OCI-LY7 (cell line): ENCODE measurements at regions not wholly inside any gene's neighbourhood (a gene's known extent, or its start where the extent isn't known, plus 50 kb on each side); places are given as distances from the start of the nearest gene placed in this dataset.

Source experiments
- BruUV-seq: library from RNA; stranded (reverse); fragments of 400-500 nt; replicated peaks from 2 replicates; lab custom pipeline; 2021; lab: Mats Ljungman, UMichigan
- CTCF ChIA-PET: fragments of 300-600 bp; sonication (Branson Sonifier 250); formaldehyde crosslinking; loops from one replicate; lab custom pipeline; 2022; ENCODE audit warnings: antibody characterized with exemption; ENCODE audit not compliant: unreplicated experiment; lab: Charles Lee
- POLR2A ChIA-PET: fragments of 300-600 bp; sonication (Branson Sonifier 250); formaldehyde crosslinking; loops from one replicate; lab custom pipeline; 2022; ENCODE audit warnings: antibody characterized with exemption; lab: Charles Lee
- DNase-seq: peaks from one replicate; pipeline ENCODE4 v3.0.0-alpha.2; 2015; ENCODE audit warnings: low spot score
- H2AFZ ChIP-seq: fragments of 200-600 bp; sonication (generic), shearing (Covaris generic); 2 replicates; pipeline ENCODE4 v1.6.1; 2014; ENCODE audit warnings: mild to moderate bottlenecking, antibody characterized with exemption, low read length, moderate library complexity
- H3K27ac ChIP-seq: fragments of 200-600 bp; sonication (generic); 2 replicates; pipeline ENCODE4 v1.5.1; 2014; ENCODE audit warnings: mixed run types, low read depth, mild to moderate bottlenecking, moderate library complexity, low read length, inconsistent platforms; ENCODE audit not compliant: poor library complexity, severe bottlenecking
- H3K36me3 ChIP-seq: fragments of 200-600 bp; sonication (generic); 2 replicates; pipeline ENCODE4 v1.6.1; 2014; ENCODE audit warnings: mild to moderate bottlenecking, antibody characterized with exemption, low read length, moderate library complexity, mixed read lengths; ENCODE audit not compliant: insufficient read depth
- H3K4me1 ChIP-seq: fragments of 200-600 bp; sonication (generic); 2 replicates; pipeline ENCODE4 v1.5.1; 2014; ENCODE audit warnings: mild to moderate bottlenecking, low read length; ENCODE audit not compliant: insufficient read depth, poor library complexity, severe bottlenecking
- H3K4me2 ChIP-seq: fragments of 200-600 bp; sonication (generic); 2 replicates; pipeline ENCODE4 v1.6.1; 2014; ENCODE audit warnings: mild to moderate bottlenecking, low read length
- H3K4me3 ChIP-seq: fragments of 200-600 bp; sonication (generic); 2 replicates; pipeline ENCODE4 v1.5.1; 2014; ENCODE audit warnings: mild to moderate bottlenecking, low read depth, low read length; ENCODE audit not compliant: poor library complexity, severe bottlenecking
- H3K79me2 ChIP-seq: fragments of 200-600 bp; sonication (generic); 2 replicates; pipeline ENCODE4 v1.6.1; 2016; ENCODE audit warnings: low read depth, mild to moderate bottlenecking, low read length, moderate library complexity, mixed read lengths; ENCODE audit not compliant: insufficient read depth
- H3K9me2 ChIP-seq: fragments of 200-600 bp; sonication (generic); 2 replicates; pipeline ENCODE4 v1.6.1; 2016; ENCODE audit warnings: mild to moderate bottlenecking, low read length, mixed read lengths; ENCODE audit not compliant: insufficient read depth
- H3K9me3 ChIP-seq: fragments of 200-600 bp; sonication (generic); 2 replicates; pipeline ENCODE4 v1.6.1; 2014; ENCODE audit warnings: mild to moderate bottlenecking, mixed run types, low read length, mixed read lengths
- H4K20me1 ChIP-seq: fragments of 200-600 bp; sonication (generic); 2 replicates; pipeline ENCODE4 v1.6.1; 2014; ENCODE audit warnings: mild to moderate bottlenecking, antibody characterized with exemption, low read length, moderate library complexity, mixed read lengths; ENCODE audit not compliant: insufficient read depth
- CTCF ChIP-seq: fragments of 200-600 bp; sonication (generic); conservative IDR thresholded peaks from 2 replicates; pipeline ENCODE4 v1.5.1; 2014; ENCODE audit warnings: mild to moderate bottlenecking, antibody characterized with exemption, low read length, moderate library complexity, mixed read lengths
- EZH2phosphoT487 ChIP-seq: fragments of 200-600 bp; sonication (generic); IDR thresholded peaks from 2 replicates; pipeline ENCODE4 v1.6.1; 2018; ENCODE audit warnings: low read depth, borderline replicate concordance, mild to moderate bottlenecking, mixed run types, antibody characterized with exemption, low read length, moderate library complexity, mixed read lengths
- intact Hi-C: fragments of 100-400 bp; cut with micrococcal nuclease; formaldehyde crosslinking; loops from one replicate; pipeline ENCODE4 v1.10.0; 2022; ENCODE audit not compliant: unreplicated experiment

DNA sequence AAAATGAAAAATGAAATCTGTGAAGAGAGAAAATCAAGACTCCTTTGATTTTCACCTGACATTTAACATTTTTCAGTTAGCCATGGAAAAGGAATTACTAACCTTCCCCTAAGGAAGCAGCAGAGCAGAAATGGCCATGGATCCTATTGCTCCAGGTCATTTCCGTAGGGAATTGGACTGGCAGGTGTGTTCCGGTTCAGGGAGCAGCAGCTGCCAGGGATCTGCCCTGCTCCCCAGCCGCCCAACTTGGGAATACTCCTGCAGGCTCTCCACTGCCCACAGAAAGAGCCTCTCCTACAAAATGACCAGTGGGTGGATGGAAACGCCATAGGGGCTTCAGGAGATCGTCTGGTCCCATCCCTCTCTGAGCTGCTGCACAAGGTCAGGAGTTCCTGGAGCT lies 86.0 kb upstream of the MAPK4 start:
- H3K9me2 ChIP-seq, result no peaks in the 10 kb centered on the region
- H2AFZ ChIP-seq, result no peak overlapping the region
- H3K4me2 ChIP-seq, result no peak overlapping the region
- no peaks in the 10 kb centered on the region for H3K36me3 ChIP-seq
- ChIA-PET POLR2A (no interaction called here), CTCF (no interaction called here)
- no peaks in the 10 kb centered on the region for H3K79me2 ChIP-seq
- DNase-seq, result no peak
- H3K9me3 ChIP-seq, result no peaks in the 10 kb centered on the region
- no peaks in the 10 kb centered on the region for H3K4me1 ChIP-seq
- intact Hi-C loops, result no loop called here
- no peaks in the 10 kb centered on the region for H4K20me1 ChIP-seq
- no TSS peak for BruUV-seq
- no peak overlapping the region for H3K4me3 ChIP-seq
- no peak overlapping the region for H3K27ac ChIP-seq
- TF ChIP-seq EZH2phosphoT487, result no peak
- TF ChIP-seq CTCF, result no peak

DNA sequence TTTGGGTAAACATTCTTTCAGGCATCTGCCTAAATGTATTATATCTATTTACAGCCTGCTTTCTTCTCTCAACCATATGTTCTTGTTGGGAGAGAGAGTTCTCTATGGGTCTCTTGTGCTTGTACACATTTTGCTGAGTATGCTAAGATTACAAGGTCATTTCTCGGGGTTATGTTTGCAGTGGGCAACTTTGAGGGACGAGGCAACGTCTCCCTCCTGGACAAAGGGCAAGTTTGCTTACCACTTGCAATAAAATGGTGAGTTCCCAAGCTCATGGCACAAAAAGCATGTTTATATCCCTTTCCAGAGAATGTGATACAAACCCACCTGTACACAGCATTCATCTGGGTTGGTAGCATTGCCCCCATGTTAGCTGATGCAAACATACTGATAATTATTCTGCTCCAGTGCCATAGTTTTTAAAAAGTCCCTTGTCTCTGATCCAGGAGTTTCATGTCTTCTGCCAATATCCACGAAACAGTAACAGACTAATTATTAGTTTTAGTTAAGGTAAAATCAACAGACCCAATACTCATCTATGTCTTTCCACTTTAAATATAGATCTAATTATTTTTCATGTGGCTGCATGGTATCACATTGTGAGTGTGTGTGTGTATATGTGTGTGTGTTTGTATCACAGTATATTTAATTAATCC lies 84.2 kb upstream of the MAPK4 start:
- no peaks in the 10 kb centered on the region for H4K20me1 ChIP-seq
- H3K4me1 ChIP-seq, result no peaks in the 10 kb centered on the region
- H3K79me2 ChIP-seq, result no peaks in the 10 kb centered on the region
- DNase-seq, result no peak
- ChIA-PET POLR2A (no interaction called here), CTCF (no interaction called here)
- intact Hi-C loops, result no loop called here
- H3K4me3 ChIP-seq, result no peak overlapping the region
- no peaks in the 10 kb centered on the region for H3K9me3 ChIP-seq
- BruUV-seq, result no TSS peak
- no peak overlapping the region for H3K27ac ChIP-seq
- no peak overlapping the region for H3K4me2 ChIP-seq
- H2AFZ ChIP-seq, result no peak overlapping the region
- H3K9me2 ChIP-seq, result no peaks in the 10 kb centered on the region
- no peaks in the 10 kb centered on the region for H3K36me3 ChIP-seq
- TF ChIP-seq EZH2phosphoT487, result no peak
- no peak for TF ChIP-seq CTCF

- Histone ChIP-seq H3K4me1 (no peaks in the 10 kb centered on the region), H3K9me3 (no peaks in the 10 kb centered on the region), H3K4me2 (no peak overlapping the region), H3K79me2 (no peaks in the 10 kb centered on the region), H3K9me2 (no peaks in the 10 kb centered on the region), H2AFZ (no peak overlapping the region), H3K36me3 (no peaks in the 10 kb centered on the region), H3K27ac (no peak overlapping the region), H3K4me3 (no peak overlapping the region), H4K20me1 (no peaks in the 10 kb centered on the region)
- ChIA-PET CTCF (no interaction called here), POLR2A (interaction anchor here (0.7 kb wide), 2 partner anchors 93 to 939 kb away, joined by 4 to 7 read pairs; no protein-coding TSS in a partner anchor)
- intact Hi-C loops, result no loop called here
- DNase-seq, result no peak
- BruUV-seq, result no TSS peak
- TF ChIP-seq EZH2phosphoT487, result no peak
- TF ChIP-seq CTCF, result no peak
These were observed 67.8 kb upstream of the MAPK4 start for GRCh38 chr18:50492097-50492496.
